ENCODE measurements at regions not wholly inside any gene's neighbourhood (a gene's known extent, or its start where the extent isn't known, plus 50 kb on each side); places are given as distances from the start of the nearest gene placed in this dataset.

DNA sequence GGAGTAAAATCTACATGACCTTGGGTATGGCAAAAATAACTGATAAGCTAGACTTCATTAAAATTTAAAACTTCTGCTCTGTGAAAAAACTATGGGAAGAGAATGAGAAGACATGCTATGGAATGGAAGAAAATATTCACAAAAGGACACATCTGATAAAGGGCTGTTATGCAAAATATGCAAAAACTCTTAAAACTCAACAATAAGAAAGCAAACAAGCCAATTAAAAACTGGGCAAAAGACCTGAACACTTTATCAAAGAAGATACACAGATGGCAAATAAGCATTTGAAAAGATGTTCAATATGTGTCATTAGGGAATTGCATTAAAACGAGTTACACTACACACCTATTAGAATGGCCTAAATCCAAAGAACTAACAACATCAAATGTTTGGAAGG is 439.5 kb downstream of the EFNA5 start:
- H3K4me3 ChIP-seq = no peak overlapping the region
- intact Hi-C loops (cut with DNase I) = no loop called here
- TF ChIP-seq, protein P1, sequence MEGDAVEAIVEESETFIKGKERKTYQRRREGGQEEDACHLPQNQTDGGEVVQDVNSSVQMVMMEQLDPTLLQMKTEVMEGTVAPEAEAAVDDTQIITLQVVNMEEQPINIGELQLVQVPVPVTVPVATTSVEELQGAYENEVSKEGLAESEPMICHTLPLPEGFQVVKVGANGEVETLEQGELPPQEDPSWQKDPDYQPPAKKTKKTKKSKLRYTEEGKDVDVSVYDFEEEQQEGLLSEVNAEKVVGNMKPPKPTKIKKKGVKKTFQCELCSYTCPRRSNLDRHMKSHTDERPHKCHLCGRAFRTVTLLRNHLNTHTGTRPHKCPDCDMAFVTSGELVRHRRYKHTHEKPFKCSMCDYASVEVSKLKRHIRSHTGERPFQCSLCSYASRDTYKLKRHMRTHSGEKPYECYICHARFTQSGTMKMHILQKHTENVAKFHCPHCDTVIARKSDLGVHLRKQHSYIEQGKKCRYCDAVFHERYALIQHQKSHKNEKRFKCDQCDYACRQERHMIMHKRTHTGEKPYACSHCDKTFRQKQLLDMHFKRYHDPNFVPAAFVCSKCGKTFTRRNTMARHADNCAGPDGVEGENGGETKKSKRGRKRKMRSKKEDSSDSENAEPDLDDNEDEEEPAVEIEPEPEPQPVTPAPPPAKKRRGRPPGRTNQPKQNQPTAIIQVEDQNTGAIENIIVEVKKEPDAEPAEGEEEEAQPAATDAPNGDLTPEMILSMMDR (IDR thresholded peaks at IDR 0.05) = no peak

DNA sequence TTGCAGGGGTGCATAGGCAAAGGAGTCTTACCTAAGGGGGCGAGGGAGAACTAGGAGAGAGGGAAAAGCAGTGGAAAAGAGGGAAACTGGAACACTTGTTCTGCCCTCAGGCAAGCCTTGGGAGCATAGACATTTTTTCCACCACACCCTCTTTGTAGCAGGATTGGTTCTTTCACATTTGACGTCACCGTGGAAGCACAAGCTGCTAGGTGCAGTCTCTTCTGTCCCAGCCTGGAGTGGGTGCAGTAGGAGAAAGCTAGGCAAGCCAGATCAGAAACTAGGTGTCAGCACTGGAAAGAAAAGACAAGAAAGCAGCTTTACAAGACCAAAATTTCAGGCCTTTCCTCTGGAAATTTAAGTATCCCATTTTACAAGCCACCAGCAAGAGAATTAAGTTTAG is 440.4 kb downstream of the EFNA5 start:
- intact Hi-C loops (cut with DNase I) = no loop called here

More for the DNA sequence above, 439.5 kb downstream of the EFNA5 start:
- Histone ChIP-seq H3K36me3 (no peaks in the 10 kb centered on the region), H3K4me1 (no peaks in the 10 kb centered on the region), H3K9me3 (no peaks in the 10 kb centered on the region), H3K27me3 (no peaks in the 10 kb centered on the region), H3K27ac (no peak overlapping the region)
- no peak for DNase-seq (ENCODE audit: low spot score in 2 of 2)

GRCh38 chr5:107228226-107228625 is 442.5 kb downstream of the EFNA5 start:
- intact Hi-C loops (cut with DNase I) = no loop called here
- Histone ChIP-seq H3K36me3 (no peaks in the 10 kb centered on the region), H3K9me3 (no peaks in the 10 kb centered on the region), H3K4me1 (no peaks in the 10 kb centered on the region), H3K27ac (no peak overlapping the region), H3K27me3 (no peaks in the 10 kb centered on the region), H3K4me3 (no peak overlapping the region)
- TF ChIP-seq, protein P1 (IDR thresholded peaks at IDR 0.05) = no peak
- no peak for DNase-seq (ENCODE audit: low spot score in 2 of 2)

More for the DNA sequence above, 440.4 kb downstream of the EFNA5 start:
- H3K4me1 ChIP-seq = no peaks in the 10 kb centered on the region
- no peaks in the 10 kb centered on the region for H3K27me3 ChIP-seq
- TF ChIP-seq, protein P1 (IDR thresholded peaks at IDR 0.05) = no peak
- no peaks in the 10 kb centered on the region for H3K9me3 ChIP-seq
- H3K4me3 ChIP-seq = no peak overlapping the region
- DNase-seq (ENCODE audit: low spot score in 2 of 2) = no peak
- H3K36me3 ChIP-seq = no peaks in the 10 kb centered on the region
- no peak overlapping the region for H3K27ac ChIP-seq

GRCh38 chr5:107224272-107224671 is 446.5 kb downstream of the EFNA5 start:
- Histone ChIP-seq H3K36me3 (no peaks in the 10 kb centered on the region), H3K4me3 (no peak overlapping the region), H3K27ac (no peak overlapping the region), H3K4me1 (no peaks in the 10 kb centered on the region), H3K9me3 (no peaks in the 10 kb centered on the region), H3K27me3 (no peaks in the 10 kb centered on the region)
- no peak for DNase-seq (ENCODE audit: low spot score in 2 of 2)
- TF ChIP-seq, protein P1 (IDR thresholded peaks at IDR 0.05) = no peak
- intact Hi-C loops (cut with DNase I) = no loop called here

DNA sequence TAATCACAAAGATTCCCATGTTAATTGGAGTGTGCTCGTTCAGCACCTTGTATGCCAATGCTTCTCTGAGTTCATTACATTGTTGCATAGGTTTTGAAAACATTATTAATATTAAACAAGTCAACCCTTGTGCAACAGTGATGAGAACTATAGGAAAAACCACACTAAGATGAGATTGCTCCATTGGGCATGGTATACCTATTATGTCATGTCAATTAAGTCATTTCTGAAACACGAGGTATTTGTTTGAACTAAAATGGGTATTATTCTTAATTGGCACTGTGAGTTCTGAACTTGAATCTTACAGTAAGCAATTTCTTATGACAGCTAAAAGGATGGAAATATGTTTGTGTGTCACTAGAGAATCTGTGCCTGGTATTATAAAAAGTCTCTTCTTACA is 447.7 kb downstream of the EFNA5 start:
- peaks cover 0 to 7% of the 10 kb centered on the region in 2 donors for H3K4me1 ChIP-seq
- DNase-seq (ENCODE audit: low spot score in 2 of 2) = no peak
- TF ChIP-seq, protein P1 (IDR thresholded peaks at IDR 0.05) = no peak
- intact Hi-C loops (cut with DNase I) = no loop called here
- no peak overlapping the region for H3K27ac ChIP-seq
- H3K36me3 ChIP-seq = no peaks in the 10 kb centered on the region
- H3K4me3 ChIP-seq = no peak overlapping the region
- no peaks in the 10 kb centered on the region for H3K27me3 ChIP-seq
- H3K9me3 ChIP-seq = no peaks in the 10 kb centered on the region

DNA sequence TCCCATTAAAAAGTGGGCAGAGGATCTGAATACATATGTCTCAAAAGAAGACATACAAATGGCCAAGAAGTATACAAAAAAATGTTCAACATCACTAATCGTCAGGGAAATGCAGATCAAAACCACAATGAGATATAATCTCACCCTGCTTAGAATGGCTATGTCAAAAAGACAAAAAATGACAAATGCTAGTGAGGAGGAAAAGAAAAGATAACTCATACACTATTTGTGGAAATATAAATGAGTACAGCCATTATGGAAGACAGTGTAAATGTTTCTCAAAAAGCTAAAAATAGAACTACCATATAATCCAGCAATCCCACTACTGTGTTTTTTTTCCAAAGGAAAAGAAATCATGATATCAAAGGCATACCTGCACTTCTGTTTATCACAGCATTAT is 450.7 kb downstream of the EFNA5 start:
- H3K9me3 ChIP-seq = no peaks in the 10 kb centered on the region
- no peak for DNase-seq (ENCODE audit: low spot score in 2 of 2)
- H3K36me3 ChIP-seq = no peaks in the 10 kb centered on the region
- H3K4me3 ChIP-seq = no peak overlapping the region
- H3K27ac ChIP-seq = no peak overlapping the region
- intact Hi-C loops (cut with DNase I) = loop anchor here (2.0 to 10.0 kb wide), 2 partner anchors 33 to 325 kb away; no protein-coding TSS in a partner anchor
- TF ChIP-seq, protein P1 (IDR thresholded peaks at IDR 0.05) = no peak
- H3K27me3 ChIP-seq = no peaks in the 10 kb centered on the region
- peaks cover 0 to 9% of the 10 kb centered on the region in 2 donors for H3K4me1 ChIP-seq

Data from ascending aorta (tissue), 2 donors.